ENCODE measurements at regions not wholly inside any gene's neighbourhood (a gene's known extent, or its start where the extent isn't known, plus 50 kb on each side); places are given as distances from the start of the nearest gene placed in this dataset.

- no peak for DNase-seq
Observed at GRCh38 chr9:14961372-14962068, 51.3 kb upstream of the FREM1 start.

- DNase-seq, result no peak
Observed at GRCh38 chr9:14960881-14961280, 50.7 kb upstream of the FREM1 start.
